WTC11 (cell line): ENCODE measurements at regions not wholly inside any gene's neighbourhood (a gene's known extent, or its start where the extent isn't known, plus 50 kb on each side); places are given as distances from the start of the nearest gene placed in this dataset.

Experiments used
- ATAC-seq: fragments of 200-7000 bp; cut with Tn5 transposase; 2 replicates; pipeline ENCODE4 v1.10.0; 2021; ENCODE audit warnings: mild to moderate bottlenecking, moderate library complexity
- CTCF ChIA-PET: fragments of 300-600 bp; sonication (Branson Sonifier 250); formaldehyde crosslinking; loops from one replicate; lab custom pipeline; 2021; ENCODE audit warnings: antibody characterized with exemption; lab: Charles Lee
- POLR2A ChIA-PET: fragments of 350-600 bp; sonication (Branson Sonifier 250); formaldehyde crosslinking; loops from one replicate; lab custom pipeline; 2021; ENCODE audit warnings: antibody characterized with exemption; lab: Charles Lee
- DNase-seq: peaks from one replicate; pipeline ENCODE4 v3.0.0; 2021; ENCODE audit warnings: low spot score
- H3K27ac Mint-ChIP-seq: 2 replicates; pipeline ENCODE4 v1.8.0; 2021; ENCODE audit warnings: mixed read lengths
- H3K27me3 Mint-ChIP-seq: 2 replicates; pipeline ENCODE4 v1.8.0; 2021; ENCODE audit warnings: low read depth, mild to moderate bottlenecking, moderate library complexity, mixed read lengths
- H3K36me3 Mint-ChIP-seq: 2 replicates; pipeline ENCODE4 v1.8.0; 2021; ENCODE audit warnings: mixed read lengths
- H3K4me1 Mint-ChIP-seq: 2 replicates; pipeline ENCODE4 v1.8.0; 2022; ENCODE audit warnings: mixed read lengths
- H3K4me3 Mint-ChIP-seq: 2 replicates; pipeline ENCODE4 v1.8.0; 2021; ENCODE audit warnings: mild to moderate bottlenecking, moderate library complexity, mixed read lengths
- H3K9me3 Mint-ChIP-seq: 2 replicates; pipeline ENCODE4 v1.8.0; 2021; ENCODE audit warnings: mixed read lengths
- ATF1 ChIP-seq: sonication (generic); formaldehyde crosslinking; IDR thresholded peaks from 2 replicates; pipeline ENCODE4 v1.8.1; 2023; ENCODE audit warnings: mild to moderate bottlenecking, moderate library complexity, missing genetic modification reagents
- ATF3 ChIP-seq: sonication (generic); formaldehyde crosslinking; conservative IDR thresholded peaks from 2 replicates; pipeline ENCODE4 v1.8.1; 2022; ENCODE audit warnings: mild to moderate bottlenecking, missing genetic modification reagents
- E2F4 ChIP-seq: sonication (generic); formaldehyde crosslinking; IDR thresholded peaks from 2 replicates; pipeline ENCODE4 v1.8.1; 2022; ENCODE audit warnings: low read depth, mild to moderate bottlenecking, moderate library complexity, missing genetic modification reagents, borderline replicate concordance
- GRHL2 ChIP-seq: fragments of 250-450 bp; sonication (Bioruptor Pico); IDR thresholded peaks from 2 replicates; pipeline ENCODE4 v1.8.0; 2022; ENCODE audit warnings: mild to moderate bottlenecking, moderate library complexity; ENCODE audit not compliant: insufficient replicate concordance, severe bottlenecking
- JAZF1 ChIP-seq: fragments of 250-450 bp; sonication (Bioruptor Pico); IDR thresholded peaks from 2 replicates; pipeline ENCODE4 v1.9.0; 2021; ENCODE audit warnings: moderate library complexity, mild to moderate bottlenecking, inconsistent platforms
- NFE2L1 ChIP-seq: sonication (generic); formaldehyde crosslinking; IDR thresholded peaks from 2 replicates; pipeline ENCODE4 v1.8.1; 2023; ENCODE audit warnings: missing genetic modification reagents
- NFYB ChIP-seq: sonication (generic); formaldehyde crosslinking; conservative IDR thresholded peaks from 2 replicates; pipeline ENCODE4 v1.8.0; 2022; ENCODE audit warnings: low read depth, missing genetic modification reagents
- NR1H2 ChIP-seq: sonication (generic); formaldehyde crosslinking; IDR thresholded peaks from 2 replicates; pipeline ENCODE4 v1.9.0; 2021; ENCODE audit warnings: mild to moderate bottlenecking, moderate library complexity, missing genetic modification reagents
- OVOL2 ChIP-seq: fragments of 250-450 bp; sonication (Bioruptor Pico); IDR thresholded peaks from 2 replicates; pipeline ENCODE4 v1.9.0; 2021; ENCODE audit warnings: mild to moderate bottlenecking, borderline replicate concordance
- PRRX2 ChIP-seq: fragments of 250-450 bp; sonication (Bioruptor Pico); IDR thresholded peaks from 2 replicates; pipeline ENCODE4 v1.8.0; 2021; ENCODE audit warnings: mild to moderate bottlenecking
- RELA ChIP-seq: sonication (generic); formaldehyde crosslinking; IDR thresholded peaks from 2 replicates; pipeline ENCODE4 v1.8.1; 2022; ENCODE audit warnings: missing genetic modification reagents, mild to moderate bottlenecking, borderline replicate concordance
- RORB ChIP-seq: fragments of 250-450 bp; sonication (Bioruptor Pico); IDR thresholded peaks from 2 replicates; pipeline ENCODE4 v1.9.0; 2021; ENCODE audit warnings: mild to moderate bottlenecking
- SOX15 ChIP-seq: fragments of 250-450 bp; sonication (Bioruptor Pico); IDR thresholded peaks from 2 replicates; pipeline ENCODE4 v1.9.0; 2021; ENCODE audit warnings: mild to moderate bottlenecking
- SP1 ChIP-seq: sonication (generic); formaldehyde crosslinking; conservative IDR thresholded peaks from 2 replicates; pipeline ENCODE4 v1.8.1; 2022; ENCODE audit warnings: missing genetic modification reagents
- TCF7 ChIP-seq: sonication (generic); formaldehyde crosslinking; IDR thresholded peaks from 2 replicates; pipeline ENCODE4 v1.8.0; 2022; ENCODE audit warnings: mild to moderate bottlenecking, low read depth, missing genetic modification reagents, moderate library complexity
- TEAD1 ChIP-seq: sonication (generic); formaldehyde crosslinking; IDR thresholded peaks from 2 replicates; pipeline ENCODE4 v1.8.0; 2022; ENCODE audit warnings: mild to moderate bottlenecking, missing genetic modification reagents
- TP53 ChIP-seq: sonication (generic); formaldehyde crosslinking; IDR thresholded peaks from 2 replicates; pipeline ENCODE4 v1.8.1; 2023; ENCODE audit warnings: mild to moderate bottlenecking, missing genetic modification reagents
- ZNF121 ChIP-seq: sonication (generic); formaldehyde crosslinking; IDR thresholded peaks from 2 replicates; pipeline ENCODE4 v1.8.0; 2023; ENCODE audit warnings: missing genetic modification reagents
- ZNF416 ChIP-seq: fragments of 250-450 bp; sonication (Bioruptor Pico); IDR thresholded peaks from 2 replicates; pipeline ENCODE4 v1.9.0; 2021; ENCODE audit warnings: mild to moderate bottlenecking, inconsistent platforms
- TF ChIP-seq, protein P1 (sequence below): fragments of 250-450 bp; sonication (Bioruptor Pico); IDR thresholded peaks from 2 replicates; pipeline ENCODE4 v1.9.0; 2021; ENCODE audit warnings: mild to moderate bottlenecking
- TF ChIP-seq, protein P2 (sequence below): sonication (generic); formaldehyde crosslinking; IDR thresholded peaks from 2 replicates; pipeline ENCODE4 v1.8.1; 2022; ENCODE audit warnings: mild to moderate bottlenecking, moderate library complexity, missing genetic modification reagents
- TF ChIP-seq, protein P3 (sequence below): sonication (generic); formaldehyde crosslinking; IDR thresholded peaks from 2 replicates; pipeline ENCODE4 v1.8.1; 2023; ENCODE audit warnings: mild to moderate bottlenecking, missing genetic modification reagents, borderline replicate concordance
- TF ChIP-seq, protein P4 (sequence below): sonication (generic); formaldehyde crosslinking; IDR thresholded peaks from 2 replicates; pipeline ENCODE4 v1.8.1; 2022; ENCODE audit warnings: low read depth, missing genetic modification reagents, borderline replicate concordance

- H3K4me1 Mint-ChIP-seq: no peaks in the 10 kb centered on the region
- H3K9me3 Mint-ChIP-seq: no peaks in the 10 kb centered on the region
- POLR2A ChIA-PET: no interaction called here
- no peaks in the 10 kb centered on the region for H3K36me3 Mint-ChIP-seq
- TF ChIP-seq JAZF1: no peak
- no peak for TF ChIP-seq NFE2L1
- TF ChIP-seq NFYB: no peak
- TF ChIP-seq, protein P1, sequence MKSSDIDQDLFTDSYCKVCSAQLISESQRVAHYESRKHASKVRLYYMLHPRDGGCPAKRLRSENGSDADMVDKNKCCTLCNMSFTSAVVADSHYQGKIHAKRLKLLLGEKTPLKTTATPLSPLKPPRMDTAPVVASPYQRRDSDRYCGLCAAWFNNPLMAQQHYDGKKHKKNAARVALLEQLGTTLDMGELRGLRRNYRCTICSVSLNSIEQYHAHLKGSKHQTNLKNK (CRISPR knock-in tag): no peak
- no peak for TF ChIP-seq E2F4 (CRISPR knock-in tag)
- TF ChIP-seq, protein P2, sequence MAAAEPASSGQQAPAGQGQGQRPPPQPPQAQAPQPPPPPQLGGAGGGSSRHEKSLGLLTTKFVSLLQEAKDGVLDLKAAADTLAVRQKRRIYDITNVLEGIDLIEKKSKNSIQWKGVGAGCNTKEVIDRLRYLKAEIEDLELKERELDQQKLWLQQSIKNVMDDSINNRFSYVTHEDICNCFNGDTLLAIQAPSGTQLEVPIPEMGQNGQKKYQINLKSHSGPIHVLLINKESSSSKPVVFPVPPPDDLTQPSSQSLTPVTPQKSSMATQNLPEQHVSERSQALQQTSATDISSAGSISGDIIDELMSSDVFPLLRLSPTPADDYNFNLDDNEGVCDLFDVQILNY (CRISPR knock-in tag): no peak
- TF ChIP-seq TP53: no peak
- no peak for TF ChIP-seq PRRX2 (CRISPR knock-in tag)
- no peak for TF ChIP-seq RELA (CRISPR knock-in tag)
- TF ChIP-seq RORB: no peak
- no peaks in the 10 kb centered on the region for H3K27me3 Mint-ChIP-seq
- ATAC-seq: no peak
- CTCF ChIA-PET: no interaction called here
- DNase-seq: no peak
- no peak overlapping the region for H3K4me3 Mint-ChIP-seq
- no peak overlapping the region for H3K27ac Mint-ChIP-seq
Observed at GRCh38 chr1:194476351-194476750, 1289.9 kb upstream of the B3GALT2 start.

DNA sequence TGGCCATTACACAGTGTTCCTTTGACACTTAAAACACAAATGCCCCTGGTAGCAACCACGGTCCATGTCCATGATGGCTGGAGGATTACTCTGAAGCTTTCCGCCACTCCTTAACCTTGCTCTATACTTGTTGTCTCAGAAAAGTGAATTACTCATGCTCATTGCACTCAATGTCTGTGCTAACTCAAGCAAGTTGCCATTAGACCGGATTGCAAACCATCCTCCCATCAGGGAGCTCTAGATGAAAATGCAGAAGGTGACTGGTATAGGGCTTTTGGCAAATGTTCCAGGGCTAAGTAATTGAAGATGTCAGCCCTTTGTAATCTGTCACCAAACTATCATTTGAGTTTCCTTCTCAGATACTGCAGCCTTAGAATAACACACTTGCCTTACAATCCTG is 1288.3 kb upstream of the B3GALT2 start:
- H3K4me3 Mint-ChIP-seq: no peak overlapping the region

GRCh38 chr1:194473766-194474165 is 1287.4 kb upstream of the B3GALT2 start:
- Mint-ChIP-seq H3K4me1 (no peaks in the 10 kb centered on the region), H3K27ac (no peak overlapping the region), H3K36me3 (no peaks in the 10 kb centered on the region), H3K9me3 (no peaks in the 10 kb centered on the region), H3K27me3 (no peaks in the 10 kb centered on the region), H3K4me3 (no peak overlapping the region)
- ChIA-PET POLR2A (no interaction called here), CTCF (no interaction called here)
- TF ChIP-seq ZNF416 (no peak), ZNF121 (CRISPR knock-in tag) (no peak), ATF3 (CRISPR knock-in tag) (no peak), SP1 (CRISPR knock-in tag) (no peak), OVOL2 (no peak), ATF1 (no peak), TEAD1 (CRISPR knock-in tag) (no peak), NR1H2 (no peak), GRHL2 (CRISPR knock-in tag) (no peak), TCF7 (CRISPR knock-in tag) (no peak)
- TF ChIP-seq, protein P3, sequence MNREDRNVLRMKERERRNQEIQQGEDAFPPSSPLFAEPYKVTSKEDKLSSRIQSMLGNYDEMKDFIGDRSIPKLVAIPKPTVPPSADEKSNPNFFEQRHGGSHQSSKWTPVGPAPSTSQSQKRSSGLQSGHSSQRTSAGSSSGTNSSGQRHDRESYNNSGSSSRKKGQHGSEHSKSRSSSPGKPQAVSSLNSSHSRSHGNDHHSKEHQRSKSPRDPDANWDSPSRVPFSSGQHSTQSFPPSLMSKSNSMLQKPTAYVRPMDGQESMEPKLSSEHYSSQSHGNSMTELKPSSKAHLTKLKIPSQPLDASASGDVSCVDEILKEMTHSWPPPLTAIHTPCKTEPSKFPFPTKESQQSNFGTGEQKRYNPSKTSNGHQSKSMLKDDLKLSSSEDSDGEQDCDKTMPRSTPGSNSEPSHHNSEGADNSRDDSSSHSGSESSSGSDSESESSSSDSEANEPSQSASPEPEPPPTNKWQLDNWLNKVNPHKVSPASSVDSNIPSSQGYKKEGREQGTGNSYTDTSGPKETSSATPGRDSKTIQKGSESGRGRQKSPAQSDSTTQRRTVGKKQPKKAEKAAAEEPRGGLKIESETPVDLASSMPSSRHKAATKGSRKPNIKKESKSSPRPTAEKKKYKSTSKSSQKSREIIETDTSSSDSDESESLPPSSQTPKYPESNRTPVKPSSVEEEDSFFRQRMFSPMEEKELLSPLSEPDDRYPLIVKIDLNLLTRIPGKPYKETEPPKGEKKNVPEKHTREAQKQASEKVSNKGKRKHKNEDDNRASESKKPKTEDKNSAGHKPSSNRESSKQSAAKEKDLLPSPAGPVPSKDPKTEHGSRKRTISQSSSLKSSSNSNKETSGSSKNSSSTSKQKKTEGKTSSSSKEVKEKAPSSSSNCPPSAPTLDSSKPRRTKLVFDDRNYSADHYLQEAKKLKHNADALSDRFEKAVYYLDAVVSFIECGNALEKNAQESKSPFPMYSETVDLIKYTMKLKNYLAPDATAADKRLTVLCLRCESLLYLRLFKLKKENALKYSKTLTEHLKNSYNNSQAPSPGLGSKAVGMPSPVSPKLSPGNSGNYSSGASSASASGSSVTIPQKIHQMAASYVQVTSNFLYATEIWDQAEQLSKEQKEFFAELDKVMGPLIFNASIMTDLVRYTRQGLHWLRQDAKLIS (CRISPR knock-in tag): no peak
- TF ChIP-seq, protein P4, sequence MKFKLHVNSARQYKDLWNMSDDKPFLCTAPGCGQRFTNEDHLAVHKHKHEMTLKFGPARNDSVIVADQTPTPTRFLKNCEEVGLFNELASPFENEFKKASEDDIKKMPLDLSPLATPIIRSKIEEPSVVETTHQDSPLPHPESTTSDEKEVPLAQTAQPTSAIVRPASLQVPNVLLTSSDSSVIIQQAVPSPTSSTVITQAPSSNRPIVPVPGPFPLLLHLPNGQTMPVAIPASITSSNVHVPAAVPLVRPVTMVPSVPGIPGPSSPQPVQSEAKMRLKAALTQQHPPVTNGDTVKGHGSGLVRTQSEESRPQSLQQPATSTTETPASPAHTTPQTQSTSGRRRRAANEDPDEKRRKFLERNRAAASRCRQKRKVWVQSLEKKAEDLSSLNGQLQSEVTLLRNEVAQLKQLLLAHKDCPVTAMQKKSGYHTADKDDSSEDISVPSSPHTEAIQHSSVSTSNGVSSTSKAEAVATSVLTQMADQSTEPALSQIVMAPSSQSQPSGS (CRISPR knock-in tag): no peak
- no peak for DNase-seq
- ATAC-seq: no peak

More for the DNA sequence above, 1288.3 kb upstream of the B3GALT2 start:
- Mint-ChIP-seq H3K9me3 (no peaks in the 10 kb centered on the region), H3K4me1 (no peaks in the 10 kb centered on the region), H3K27me3 (no peaks in the 10 kb centered on the region), H3K36me3 (no peaks in the 10 kb centered on the region), H3K27ac (no peak overlapping the region)
- no peak for TF ChIP-seq TP53
- TF ChIP-seq SOX15 (CRISPR knock-in tag): no peak
- no peak for ATAC-seq
- POLR2A ChIA-PET: no interaction called here
- DNase-seq: no peak
- CTCF ChIA-PET: no interaction called here
